ENCODE measurements at regions not wholly inside any gene's neighbourhood (a gene's known extent, or its start where the extent isn't known, plus 50 kb on each side); places are given as distances from the start of the nearest gene placed in this dataset.

DNA sequence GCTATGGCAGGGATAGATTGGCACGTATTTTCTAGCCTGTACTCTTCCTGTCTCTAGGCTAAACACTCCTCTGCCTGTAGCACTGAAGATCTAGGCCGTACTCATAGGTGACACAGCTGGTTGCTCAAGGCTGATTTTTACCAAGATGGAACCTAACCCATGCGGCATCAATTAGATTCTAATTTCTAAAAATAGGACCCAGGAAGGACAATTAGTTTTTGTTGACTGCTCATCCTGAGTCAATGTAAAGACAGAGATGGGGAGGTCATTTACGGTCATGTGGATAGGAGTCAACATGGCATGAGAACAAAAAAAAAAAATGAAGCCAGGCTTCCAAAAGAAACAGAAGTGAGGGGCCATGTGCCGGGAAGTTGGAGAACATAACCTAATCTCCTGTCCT, 360.7 kb upstream of the ETAA1 start (continued):
- TF ChIP-seq, protein P1, sequence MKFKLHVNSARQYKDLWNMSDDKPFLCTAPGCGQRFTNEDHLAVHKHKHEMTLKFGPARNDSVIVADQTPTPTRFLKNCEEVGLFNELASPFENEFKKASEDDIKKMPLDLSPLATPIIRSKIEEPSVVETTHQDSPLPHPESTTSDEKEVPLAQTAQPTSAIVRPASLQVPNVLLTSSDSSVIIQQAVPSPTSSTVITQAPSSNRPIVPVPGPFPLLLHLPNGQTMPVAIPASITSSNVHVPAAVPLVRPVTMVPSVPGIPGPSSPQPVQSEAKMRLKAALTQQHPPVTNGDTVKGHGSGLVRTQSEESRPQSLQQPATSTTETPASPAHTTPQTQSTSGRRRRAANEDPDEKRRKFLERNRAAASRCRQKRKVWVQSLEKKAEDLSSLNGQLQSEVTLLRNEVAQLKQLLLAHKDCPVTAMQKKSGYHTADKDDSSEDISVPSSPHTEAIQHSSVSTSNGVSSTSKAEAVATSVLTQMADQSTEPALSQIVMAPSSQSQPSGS (IDR thresholded peaks at IDR 0.05; ENCODE audit: low read length): no peak
- TF ChIP-seq, protein P2, sequence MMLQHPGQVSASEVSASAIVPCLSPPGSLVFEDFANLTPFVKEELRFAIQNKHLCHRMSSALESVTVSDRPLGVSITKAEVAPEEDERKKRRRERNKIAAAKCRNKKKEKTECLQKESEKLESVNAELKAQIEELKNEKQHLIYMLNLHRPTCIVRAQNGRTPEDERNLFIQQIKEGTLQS (IDR thresholded peaks at IDR 0.05; ENCODE audit: borderline replicate concordance, extremely low read depth, low read depth, low read length): no peak
- no peak for TF ChIP-seq RAD51 (IDR thresholded peaks at IDR 0.05)
- TF ChIP-seq MEF2B (IDR thresholded peaks at IDR 0.05; ENCODE audit: partially characterized antibody, poor library complexity, severe bottlenecking): no peak

DNA sequence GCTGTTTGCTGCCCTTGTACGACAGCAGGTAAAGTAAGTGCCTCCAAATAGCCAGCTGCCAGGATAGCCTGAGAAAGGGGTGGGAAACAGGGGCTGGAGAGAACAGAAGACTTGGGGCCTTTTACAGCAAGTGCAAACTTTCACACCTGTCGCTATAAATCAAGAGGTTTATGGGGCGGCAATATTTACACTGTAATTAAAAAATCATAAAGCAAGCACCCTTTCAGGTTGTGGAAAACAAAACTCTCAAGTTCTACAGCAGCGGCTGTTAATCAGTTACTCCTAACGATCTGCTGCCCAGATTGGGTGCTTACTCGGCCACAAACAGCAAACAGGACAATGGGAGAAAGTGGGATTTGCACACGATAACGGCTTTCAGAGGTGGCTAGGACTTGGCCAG, 359.5 kb upstream of the ETAA1 start:
- 18% methylated on average over 8 of the region's 8 CpGs for WGBS (ENCODE audit: insufficient coverage, insufficient replicate concordance, low lambda C conversion rate, missing lambda C conversion rate)
- H3K9ac ChIP-seq (ENCODE audit: control insufficient read depth, insufficient read depth, low read length): no peak overlapping the region
- ChIA-PET CTCF (no interaction called here), POLR2A (no interaction called here), SMC1A (ENCODE audit: uncharacterized antibody, unreplicated experiment) (no interaction called here), RAD21 (ENCODE audit: unreplicated experiment) (no interaction called here)
- H3K27me3 ChIP-seq (replicated peaks in 1 of 2; ENCODE audit: control insufficient read depth in 2 of 2, insufficient read depth in 2 of 2, low read length in 1 of 2): no peaks in the 10 kb centered on the region
- no peak overlapping the region for H2AFZ ChIP-seq (ENCODE audit: control insufficient read depth, low read depth, low read length)
- H3K4me2 ChIP-seq (ENCODE audit: control insufficient read depth, insufficient read depth): no peak overlapping the region
- no peak for DNase-seq (ENCODE audit: low read depth, low spot score)
- ATAC-seq: no peak
- H3K79me2 ChIP-seq (ENCODE audit: control insufficient read depth, insufficient read depth, low read length): no peaks in the 10 kb centered on the region
- no peaks in the 10 kb centered on the region for H3K4me1 ChIP-seq (ENCODE audit: control insufficient read depth, insufficient read depth, low read length)
- FAIRE-seq: no peak
- no TSS peak for BruUV-seq (replicated peaks)
- intact Hi-C loops (cut with micrococcal nuclease; ENCODE audit: unreplicated experiment): no loop called here
- H3K27ac ChIP-seq (ENCODE audit: control insufficient read depth, insufficient read depth): no peak overlapping the region
- H3K4me3 ChIP-seq: no peak overlapping the region
- no peaks in the 10 kb centered on the region for H3K36me3 ChIP-seq (ENCODE audit: control insufficient read depth in 2 of 2, insufficient read depth in 2 of 2, low read length in 1 of 2)
- no peaks in the 10 kb centered on the region for H3K9me3 ChIP-seq (replicated peaks; ENCODE audit: control insufficient read depth, insufficient read depth, low read length)
- H4K20me1 ChIP-seq (ENCODE audit: control insufficient read depth, insufficient read depth): no peaks in the 10 kb centered on the region
- in situ Hi-C loops (cut with MboI): no loop called here
- TF ChIP-seq, protein P3, sequence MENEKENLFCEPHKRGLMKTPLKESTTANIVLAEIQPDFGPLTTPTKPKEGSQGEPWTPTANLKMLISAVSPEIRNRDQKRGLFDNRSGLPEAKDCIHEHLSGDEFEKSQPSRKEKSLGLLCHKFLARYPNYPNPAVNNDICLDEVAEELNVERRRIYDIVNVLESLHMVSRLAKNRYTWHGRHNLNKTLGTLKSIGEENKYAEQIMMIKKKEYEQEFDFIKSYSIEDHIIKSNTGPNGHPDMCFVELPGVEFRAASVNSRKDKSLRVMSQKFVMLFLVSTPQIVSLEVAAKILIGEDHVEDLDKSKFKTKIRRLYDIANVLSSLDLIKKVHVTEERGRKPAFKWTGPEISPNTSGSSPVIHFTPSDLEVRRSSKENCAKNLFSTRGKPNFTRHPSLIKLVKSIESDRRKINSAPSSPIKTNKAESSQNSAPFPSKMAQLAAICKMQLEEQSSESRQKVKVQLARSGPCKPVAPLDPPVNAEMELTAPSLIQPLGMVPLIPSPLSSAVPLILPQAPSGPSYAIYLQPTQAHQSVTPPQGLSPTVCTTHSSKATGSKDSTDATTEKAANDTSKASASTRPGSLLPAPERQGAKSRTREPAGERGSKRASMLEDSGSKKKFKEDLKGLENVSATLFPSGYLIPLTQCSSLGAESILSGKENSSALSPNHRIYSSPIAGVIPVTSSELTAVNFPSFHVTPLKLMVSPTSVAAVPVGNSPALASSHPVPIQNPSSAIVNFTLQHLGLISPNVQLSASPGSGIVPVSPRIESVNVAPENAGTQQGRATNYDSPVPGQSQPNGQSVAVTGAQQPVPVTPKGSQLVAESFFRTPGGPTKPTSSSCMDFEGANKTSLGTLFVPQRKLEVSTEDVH (IDR thresholded peaks at IDR 0.05; ENCODE audit: low read depth, partially characterized antibody): no peak
- TF ChIP-seq, protein P4, sequence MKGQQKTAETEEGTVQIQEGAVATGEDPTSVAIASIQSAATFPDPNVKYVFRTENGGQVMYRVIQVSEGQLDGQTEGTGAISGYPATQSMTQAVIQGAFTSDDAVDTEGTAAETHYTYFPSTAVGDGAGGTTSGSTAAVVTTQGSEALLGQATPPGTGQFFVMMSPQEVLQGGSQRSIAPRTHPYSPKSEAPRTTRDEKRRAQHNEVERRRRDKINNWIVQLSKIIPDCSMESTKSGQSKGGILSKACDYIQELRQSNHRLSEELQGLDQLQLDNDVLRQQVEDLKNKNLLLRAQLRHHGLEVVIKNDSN (IDR thresholded peaks at IDR 0.05; ENCODE audit: borderline replicate concordance, extremely low read length, insufficient read depth, low read depth, low read length): no peak
- TF ChIP-seq, protein P5, sequence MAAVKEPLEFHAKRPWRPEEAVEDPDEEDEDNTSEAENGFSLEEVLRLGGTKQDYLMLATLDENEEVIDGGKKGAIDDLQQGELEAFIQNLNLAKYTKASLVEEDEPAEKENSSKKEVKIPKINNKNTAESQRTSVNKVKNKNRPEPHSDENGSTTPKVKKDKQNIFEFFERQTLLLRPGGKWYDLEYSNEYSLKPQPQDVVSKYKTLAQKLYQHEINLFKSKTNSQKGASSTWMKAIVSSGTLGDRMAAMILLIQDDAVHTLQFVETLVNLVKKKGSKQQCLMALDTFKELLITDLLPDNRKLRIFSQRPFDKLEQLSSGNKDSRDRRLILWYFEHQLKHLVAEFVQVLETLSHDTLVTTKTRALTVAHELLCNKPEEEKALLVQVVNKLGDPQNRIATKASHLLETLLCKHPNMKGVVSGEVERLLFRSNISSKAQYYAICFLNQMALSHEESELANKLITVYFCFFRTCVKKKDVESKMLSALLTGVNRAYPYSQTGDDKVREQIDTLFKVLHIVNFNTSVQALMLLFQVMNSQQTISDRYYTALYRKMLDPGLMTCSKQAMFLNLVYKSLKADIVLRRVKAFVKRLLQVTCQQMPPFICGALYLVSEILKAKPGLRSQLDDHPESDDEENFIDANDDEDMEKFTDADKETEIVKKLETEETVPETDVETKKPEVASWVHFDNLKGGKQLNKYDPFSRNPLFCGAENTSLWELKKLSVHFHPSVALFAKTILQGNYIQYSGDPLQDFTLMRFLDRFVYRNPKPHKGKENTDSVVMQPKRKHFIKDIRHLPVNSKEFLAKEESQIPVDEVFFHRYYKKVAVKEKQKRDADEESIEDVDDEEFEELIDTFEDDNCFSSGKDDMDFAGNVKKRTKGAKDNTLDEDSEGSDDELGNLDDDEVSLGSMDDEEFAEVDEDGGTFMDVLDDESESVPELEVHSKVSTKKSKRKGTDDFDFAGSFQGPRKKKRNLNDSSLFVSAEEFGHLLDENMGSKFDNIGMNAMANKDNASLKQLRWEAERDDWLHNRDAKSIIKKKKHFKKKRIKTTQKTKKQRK (IDR thresholded peaks at IDR 0.05; ENCODE audit: low read depth, low read length): no peak
- TF ChIP-seq, protein P6, sequence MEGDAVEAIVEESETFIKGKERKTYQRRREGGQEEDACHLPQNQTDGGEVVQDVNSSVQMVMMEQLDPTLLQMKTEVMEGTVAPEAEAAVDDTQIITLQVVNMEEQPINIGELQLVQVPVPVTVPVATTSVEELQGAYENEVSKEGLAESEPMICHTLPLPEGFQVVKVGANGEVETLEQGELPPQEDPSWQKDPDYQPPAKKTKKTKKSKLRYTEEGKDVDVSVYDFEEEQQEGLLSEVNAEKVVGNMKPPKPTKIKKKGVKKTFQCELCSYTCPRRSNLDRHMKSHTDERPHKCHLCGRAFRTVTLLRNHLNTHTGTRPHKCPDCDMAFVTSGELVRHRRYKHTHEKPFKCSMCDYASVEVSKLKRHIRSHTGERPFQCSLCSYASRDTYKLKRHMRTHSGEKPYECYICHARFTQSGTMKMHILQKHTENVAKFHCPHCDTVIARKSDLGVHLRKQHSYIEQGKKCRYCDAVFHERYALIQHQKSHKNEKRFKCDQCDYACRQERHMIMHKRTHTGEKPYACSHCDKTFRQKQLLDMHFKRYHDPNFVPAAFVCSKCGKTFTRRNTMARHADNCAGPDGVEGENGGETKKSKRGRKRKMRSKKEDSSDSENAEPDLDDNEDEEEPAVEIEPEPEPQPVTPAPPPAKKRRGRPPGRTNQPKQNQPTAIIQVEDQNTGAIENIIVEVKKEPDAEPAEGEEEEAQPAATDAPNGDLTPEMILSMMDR (IDR thresholded peaks at IDR 0.05 in 2 of 3, conservative IDR thresholded peaks at IDR 0.05 in 1 of 3; ENCODE audit: control insufficient read depth in 2 of 3, extremely low read depth in 1 of 3, insufficient read depth in 1 of 3, low read depth in 3 of 3, low read length in 3 of 3): no peak
- TF ChIP-seq MLLT1 (IDR thresholded peaks at IDR 0.05): no peak

All from GM12878 (cell line).